ENCODE measurements at regions not wholly inside any gene's neighbourhood (a gene's known extent, or its start where the extent isn't known, plus 50 kb on each side); places are given as distances from the start of the nearest gene placed in this dataset.

DNA sequence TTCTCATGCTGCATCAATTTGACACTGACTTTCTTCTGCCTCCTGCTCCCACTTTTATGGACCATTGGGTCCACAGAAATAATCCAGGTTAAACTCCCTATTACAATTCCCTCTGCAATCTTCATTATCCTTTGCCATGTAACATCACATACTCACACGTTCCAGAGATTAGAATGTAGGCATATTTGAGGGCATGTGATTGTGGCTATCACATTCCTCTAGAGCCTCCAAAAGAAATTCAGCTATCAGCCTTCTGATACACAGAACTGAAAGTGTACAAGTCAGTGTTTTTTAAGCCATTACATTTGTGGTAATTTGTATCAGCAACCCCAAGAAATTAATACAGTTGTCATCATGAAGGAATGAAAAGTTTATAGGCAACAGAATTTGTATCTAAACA, 892.4 kb downstream of the RPS29 start:
- TF ChIP-seq, protein P1, sequence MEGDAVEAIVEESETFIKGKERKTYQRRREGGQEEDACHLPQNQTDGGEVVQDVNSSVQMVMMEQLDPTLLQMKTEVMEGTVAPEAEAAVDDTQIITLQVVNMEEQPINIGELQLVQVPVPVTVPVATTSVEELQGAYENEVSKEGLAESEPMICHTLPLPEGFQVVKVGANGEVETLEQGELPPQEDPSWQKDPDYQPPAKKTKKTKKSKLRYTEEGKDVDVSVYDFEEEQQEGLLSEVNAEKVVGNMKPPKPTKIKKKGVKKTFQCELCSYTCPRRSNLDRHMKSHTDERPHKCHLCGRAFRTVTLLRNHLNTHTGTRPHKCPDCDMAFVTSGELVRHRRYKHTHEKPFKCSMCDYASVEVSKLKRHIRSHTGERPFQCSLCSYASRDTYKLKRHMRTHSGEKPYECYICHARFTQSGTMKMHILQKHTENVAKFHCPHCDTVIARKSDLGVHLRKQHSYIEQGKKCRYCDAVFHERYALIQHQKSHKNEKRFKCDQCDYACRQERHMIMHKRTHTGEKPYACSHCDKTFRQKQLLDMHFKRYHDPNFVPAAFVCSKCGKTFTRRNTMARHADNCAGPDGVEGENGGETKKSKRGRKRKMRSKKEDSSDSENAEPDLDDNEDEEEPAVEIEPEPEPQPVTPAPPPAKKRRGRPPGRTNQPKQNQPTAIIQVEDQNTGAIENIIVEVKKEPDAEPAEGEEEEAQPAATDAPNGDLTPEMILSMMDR (optimal IDR thresholded peaks at IDR 0.05 in 1 of 3, IDR thresholded peaks at IDR 0.05 in 1 of 3, conservative IDR thresholded peaks at IDR 0.05 in 1 of 3; ENCODE audit: extremely low read depth in 1 of 3, insufficient read depth in 2 of 3, low read length in 3 of 3): no peak
- TF ChIP-seq EZH2 (IDR thresholded peaks at IDR 0.05; ENCODE audit: low read length): no peak
